BJ (cell line): ENCODE measurements at regions not wholly inside any gene's neighbourhood (a gene's known extent, or its start where the extent isn't known, plus 50 kb on each side); places are given as distances from the start of the nearest gene placed in this dataset.

Experiments
- CTCF ChIA-PET: fragments of 350-600 bp; formaldehyde crosslinking; extraction: SDS; loops from one replicate; lab custom pipeline; 2021; ENCODE audit warnings: antibody characterized with exemption, inconsistent platforms; lab: Yijun Ruan, JAX
- POLR2A ChIA-PET: fragments of 300-600 bp; sonication (Branson Sonifier 250); formaldehyde crosslinking; extraction: SDS; loops from one replicate; lab custom pipeline; 2021; ENCODE audit warnings: antibody characterized with exemption; lab: Charles Lee
- DNase-seq: peaks from one replicate; pipeline ENCODE4 v3.0.0-alpha.2; 2011; ENCODE audit warnings: low read depth
- H3K27me3 ChIP-seq: 2 replicates; pipeline ENCODE4 v1.6.0; 2011; ENCODE audit warnings: low read length; ENCODE audit not compliant: control insufficient read depth, insufficient read depth
- H3K36me3 ChIP-seq: 2 replicates; pipeline ENCODE4 v1.5.1; 2011; ENCODE audit warnings: low read length; ENCODE audit not compliant: control insufficient read depth, insufficient read depth
- H3K4me3 ChIP-seq: 2 replicates; pipeline ENCODE4 v1.5.1; 2011; ENCODE audit warnings: low read depth, mild to moderate bottlenecking, control low read depth, low read length
- CTCF ChIP-seq: IDR thresholded peaks from 2 replicates; pipeline ENCODE4 v1.5.1; 2011; ENCODE audit warnings: low read depth, mild to moderate bottlenecking, control low read depth, inconsistent platforms, low read length, moderate library complexity; ENCODE audit not compliant: insufficient read depth

- H3K36me3 ChIP-seq, result no peaks in the 10 kb centered on the region; the same call in 1 of the 2 replicates
- ChIA-PET CTCF (interaction anchor here (1.6 kb wide), 1 partner anchor 21 kb away, joined by 3 read pairs; no protein-coding TSS in a partner anchor), POLR2A (no interaction called here)
- no peak overlapping the region for H3K4me3 ChIP-seq
- no peaks in the 10 kb centered on the region for H3K27me3 ChIP-seq
- DNase-seq, result no peak
- TF ChIP-seq CTCF, result no peak
These were observed 83.9 kb upstream of the YWHAQ start for GRCh38 chr2:9714630-9715214.

- H3K27me3 ChIP-seq, result no peaks in the 10 kb centered on the region
- no peak for DNase-seq
- H3K4me3 ChIP-seq, result no peak overlapping the region
- no peak for TF ChIP-seq CTCF
- ChIA-PET CTCF (no interaction called here), POLR2A (no interaction called here)
- no peaks in the 10 kb centered on the region; the same call in 1 of the 2 replicates for H3K36me3 ChIP-seq
These were observed 84.4 kb upstream of the YWHAQ start for GRCh38 chr2:9715238-9715637.

GRCh38 chr2:9717886-9718451 lies 87.2 kb upstream of the YWHAQ start:
- no peak for DNase-seq
- H3K27me3 ChIP-seq, result no peaks in the 10 kb centered on the region
- POLR2A ChIA-PET, result no interaction called here
- CTCF ChIA-PET, result interaction anchor here (0.6 to 1.4 kb wide), 2 partner anchors 10 to 188 kb away, joined by 3 to 4 read pairs; no protein-coding TSS in a partner anchor
- no peak overlapping the region for H3K4me3 ChIP-seq
- H3K36me3 ChIP-seq, result no peaks in the 10 kb centered on the region
- TF ChIP-seq CTCF, result no peak

- Histone ChIP-seq H3K36me3 (no peaks in the 10 kb centered on the region), H3K27me3 (no peaks in the 10 kb centered on the region), H3K4me3 (no peak overlapping the region)
- ChIA-PET POLR2A (no interaction called here), CTCF (interaction anchor here (0.6 kb wide), 1 partner anchor 123 kb away, joined by 3 read pairs; no protein-coding TSS in a partner anchor)
- DNase-seq, result no peak
- TF ChIP-seq CTCF, result no peak
These were observed 89.7 kb upstream of the YWHAQ start for GRCh38 chr2:9720352-9721093.

GRCh38 chr2:9721344-9721743 lies 90.5 kb upstream of the YWHAQ start:
- Histone ChIP-seq H3K36me3 (no peaks in the 10 kb centered on the region), H3K27me3 (no peaks in the 10 kb centered on the region), H3K4me3 (no peak overlapping the region)
- CTCF ChIA-PET, result no interaction called here
- no peak for TF ChIP-seq CTCF
- DNase-seq, result no peak
- POLR2A ChIA-PET, result no interaction called here
